ENCODE measurements at regions not wholly inside any gene's neighbourhood (a gene's known extent, or its start where the extent isn't known, plus 50 kb on each side); places are given as distances from the start of the nearest gene placed in this dataset.

GRCh38 chr4:34105311-34105710 lies 2139.0 kb downstream of the ARAP2 start:
- intact Hi-C loops (cut with DNase I; ENCODE audit: low total_unique reads), result no loop called here
- Histone ChIP-seq H3K27me3 (no peaks in the 10 kb centered on the region), H3K9me3 (no peaks in the 10 kb centered on the region), H3K4me3 (no peak overlapping the region), H3K36me3 (no peaks in the 10 kb centered on the region), H3K27ac (no peak overlapping the region), H3K4me1 (no peaks in the 10 kb centered on the region)
- WGBS, 5 donors, result 62 to 78% (median 72%) methylated on average over 1 of the region's 1 CpG
- no peak for DNase-seq
- TF ChIP-seq POLR2A (IDR thresholded peaks at IDR 0.05), result no peak

- no peak for TF ChIP-seq EP300 (IDR thresholded peaks at IDR 0.05)
- TF ChIP-seq CTCF (IDR thresholded peaks at IDR 0.05), result no peak
- no peak for TF ChIP-seq POLR2AphosphoS5 (IDR thresholded peaks at IDR 0.05)
- no peak for TF ChIP-seq POLR2A (IDR thresholded peaks at IDR 0.05)
- intact Hi-C loops (cut with DNase I; ENCODE audit: low total_unique reads), result no loop called here
- no peak overlapping the region for H3K4me3 ChIP-seq
These were observed 2135.9 kb downstream of the ARAP2 start for GRCh38 chr4:34108391-34108790.

GRCh38 chr4:34112573-34112972 lies 2131.7 kb downstream of the ARAP2 start:
- Histone ChIP-seq H3K36me3 (no peaks in the 10 kb centered on the region), H3K27ac (no peak overlapping the region)
- 86 to 96% (median 90%) methylated on average over 2 of the region's 2 CpGs for WGBS, 5 donors

More at GRCh38 chr4:34108391-34108790, 2135.9 kb downstream of the ARAP2 start:
- Histone ChIP-seq H3K4me1 (no peaks in the 10 kb centered on the region), H3K36me3 (no peaks in the 10 kb centered on the region), H3K27ac (no peak overlapping the region), H3K9me3 (no peaks in the 10 kb centered on the region), H3K27me3 (no peaks in the 10 kb centered on the region)
- no peak for DNase-seq

GRCh38 chr4:34138385-34138784 lies 2105.9 kb downstream of the ARAP2 start:
- intact Hi-C loops (cut with DNase I; ENCODE audit: low total_unique reads), result no loop called here
- 23 to 34% (median 28%) methylated on average over 2 of the region's 2 CpGs for WGBS, 5 donors
- no peaks in the 10 kb centered on the region for H3K27me3 ChIP-seq
- no peaks in the 10 kb centered on the region for H3K4me1 ChIP-seq
- no peak for TF ChIP-seq POLR2AphosphoS5 (IDR thresholded peaks at IDR 0.05)
- no peak for TF ChIP-seq CTCF (IDR thresholded peaks at IDR 0.05)
- no peak for TF ChIP-seq POLR2A (IDR thresholded peaks at IDR 0.05)
- TF ChIP-seq EP300 (IDR thresholded peaks at IDR 0.05), result no peak
- no peaks in the 10 kb centered on the region for H3K36me3 ChIP-seq
- no peak for DNase-seq
- no peak overlapping the region for H3K4me3 ChIP-seq
- peaks cover 0 to 6% (median 0%) of the 10 kb centered on the region in 4 donors for H3K9me3 ChIP-seq
- H3K27ac ChIP-seq, result no peak overlapping the region

More at GRCh38 chr4:34112573-34112972, 2131.7 kb downstream of the ARAP2 start:
- no peaks in the 10 kb centered on the region for H3K27me3 ChIP-seq
- H3K4me3 ChIP-seq, result no peak overlapping the region
- no peak for TF ChIP-seq POLR2A (IDR thresholded peaks at IDR 0.05)
- TF ChIP-seq CTCF (IDR thresholded peaks at IDR 0.05), result no peak
- TF ChIP-seq EP300 (IDR thresholded peaks at IDR 0.05), result no peak
- no peaks in the 10 kb centered on the region for H3K4me1 ChIP-seq
- no peaks in the 10 kb centered on the region for H3K9me3 ChIP-seq
- no peak for DNase-seq
- intact Hi-C loops (cut with DNase I; ENCODE audit: low total_unique reads), result no loop called here

GRCh38 chr4:34139346-34139745 lies 2105.0 kb downstream of the ARAP2 start:
- no peak for DNase-seq
- Histone ChIP-seq H3K4me1 (no peaks in the 10 kb centered on the region), H3K27ac (no peak overlapping the region), H3K4me3 (no peak overlapping the region), H3K36me3 (no peaks in the 10 kb centered on the region), H3K9me3 (peaks cover 0 to 6% (median 0%) of the 10 kb centered on the region in 4 donors), H3K27me3 (no peaks in the 10 kb centered on the region)
- no peak for TF ChIP-seq POLR2AphosphoS5 (IDR thresholded peaks at IDR 0.05)
- TF ChIP-seq EP300 (IDR thresholded peaks at IDR 0.05), result no peak
- no peak for TF ChIP-seq POLR2A (IDR thresholded peaks at IDR 0.05)
- no peak for TF ChIP-seq CTCF (IDR thresholded peaks at IDR 0.05)
- intact Hi-C loops (cut with DNase I; ENCODE audit: low total_unique reads), result no loop called here

All from stomach (tissue), 8 donors.